ENCODE measurements at regions not wholly inside any gene's neighbourhood (a gene's known extent, or its start where the extent isn't known, plus 50 kb on each side); places are given as distances from the start of the nearest gene placed in this dataset.

DNA sequence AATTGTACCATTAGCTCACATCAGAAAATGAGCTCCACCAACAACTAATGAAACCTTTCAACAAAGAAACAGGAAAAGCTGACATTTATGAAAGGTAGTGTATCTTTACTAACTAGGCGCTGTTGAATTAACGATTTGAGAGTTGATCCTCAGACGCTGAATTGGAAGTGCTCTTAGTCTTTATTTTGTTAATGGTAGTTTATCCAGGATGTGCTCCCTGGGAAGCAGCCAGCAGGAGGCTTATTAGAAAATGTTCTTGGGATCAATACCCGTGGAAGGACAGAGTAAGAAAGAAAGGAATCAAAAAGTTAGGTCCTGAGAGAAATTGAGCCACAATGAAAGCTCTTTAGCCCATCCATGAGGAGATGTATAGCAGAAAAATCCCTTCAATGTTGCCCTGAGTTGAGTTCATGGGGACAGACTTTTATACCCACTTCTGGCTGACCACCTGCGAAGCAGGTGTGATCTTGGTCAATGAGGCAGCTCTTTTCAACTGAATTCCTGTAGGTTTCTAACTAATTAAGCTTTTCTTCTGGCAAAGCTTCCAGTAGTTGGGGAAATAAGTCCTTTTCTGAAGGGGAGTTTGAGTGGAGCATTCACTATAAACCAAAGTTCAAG is 492.6 kb upstream of the REG3G start:
- Histone ChIP-seq H3K27ac (ENCODE audit: low read depth, low read length) (no peak overlapping the region), H3K4me3 (ENCODE audit: low read length in 3 of 3) (no peak overlapping the region), H3K27me3 (ENCODE audit: control insufficient read depth in 3 of 3, insufficient read depth in 3 of 3, low read length in 3 of 3) (no peaks in the 10 kb centered on the region), H3K36me3 (ENCODE audit: control insufficient read depth in 3 of 3, insufficient read depth in 3 of 3, low read length in 3 of 3) (no peaks in the 10 kb centered on the region), H3K4me1 (ENCODE audit: control insufficient read depth in 3 of 3, insufficient read depth in 3 of 3, low read length in 3 of 3) (no peaks in the 10 kb centered on the region), H3K9ac (ENCODE audit: low read depth in 1 of 3, low read length in 3 of 3) (no peak overlapping the region), H3K9me3 (ENCODE audit: control insufficient read depth in 3 of 3, low read length in 3 of 3) (no peaks in the 10 kb centered on the region)

- no peaks in the 10 kb centered on the region for H3K27me3 ChIP-seq (ENCODE audit: control insufficient read depth in 3 of 3, insufficient read depth in 3 of 3, low read length in 3 of 3)
- H3K36me3 ChIP-seq (ENCODE audit: control insufficient read depth in 3 of 3, insufficient read depth in 3 of 3, low read length in 3 of 3): no peaks in the 10 kb centered on the region
- no peak overlapping the region for H3K9ac ChIP-seq (ENCODE audit: low read depth in 1 of 3, low read length in 3 of 3)
- no peak overlapping the region for H3K4me3 ChIP-seq (ENCODE audit: low read length in 3 of 3)
- no peak overlapping the region for H3K27ac ChIP-seq (ENCODE audit: low read depth, low read length)
- no peaks in the 10 kb centered on the region for H3K9me3 ChIP-seq (ENCODE audit: control insufficient read depth in 3 of 3, low read length in 3 of 3)
- no peaks in the 10 kb centered on the region for H3K4me1 ChIP-seq (ENCODE audit: control insufficient read depth in 3 of 3, insufficient read depth in 3 of 3, low read length in 3 of 3)
Measured at GRCh38 chr2:78535395-78535794, 490.1 kb upstream of the REG3G start.

DNA sequence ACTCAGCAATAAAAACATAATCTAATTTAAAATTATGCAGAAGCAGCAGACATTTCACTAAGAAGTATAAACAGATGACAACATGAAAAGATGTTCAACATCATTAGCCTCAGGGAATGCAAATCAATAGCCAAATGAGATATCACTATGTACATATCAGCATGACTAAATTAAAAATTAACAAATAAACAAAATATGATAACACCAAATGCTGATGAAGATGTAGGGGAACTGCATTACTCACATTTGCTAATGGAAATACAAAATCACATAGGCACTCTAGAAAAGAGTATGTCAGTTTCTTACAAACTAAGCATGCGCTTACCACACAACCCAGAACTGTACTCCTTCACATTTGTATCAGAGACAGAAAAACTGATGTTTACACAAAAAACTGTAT is 487.2 kb upstream of the REG3G start:
- Histone ChIP-seq H3K9me3 (ENCODE audit: control insufficient read depth in 3 of 3, low read length in 3 of 3) (no peaks in the 10 kb centered on the region), H3K9ac (ENCODE audit: low read depth in 1 of 3, low read length in 3 of 3) (no peak overlapping the region), H3K4me1 (ENCODE audit: control insufficient read depth in 3 of 3, insufficient read depth in 3 of 3, low read length in 3 of 3) (no peaks in the 10 kb centered on the region), H3K4me3 (ENCODE audit: low read length in 3 of 3) (no peak overlapping the region), H3K27me3 (ENCODE audit: control insufficient read depth in 3 of 3, insufficient read depth in 3 of 3, low read length in 3 of 3) (no peaks in the 10 kb centered on the region), H3K36me3 (ENCODE audit: control insufficient read depth in 3 of 3, insufficient read depth in 3 of 3, low read length in 3 of 3) (no peaks in the 10 kb centered on the region), H3K27ac (ENCODE audit: low read depth, low read length) (no peak overlapping the region)

GRCh38 chr2:78540255-78540654 is 485.2 kb upstream of the REG3G start:
- no peaks in the 10 kb centered on the region for H3K4me1 ChIP-seq (ENCODE audit: control insufficient read depth in 3 of 3, insufficient read depth in 3 of 3, low read length in 3 of 3)
- no peaks in the 10 kb centered on the region for H3K27me3 ChIP-seq (ENCODE audit: control insufficient read depth in 3 of 3, insufficient read depth in 3 of 3, low read length in 3 of 3)
- no peaks in the 10 kb centered on the region for H3K9me3 ChIP-seq (ENCODE audit: control insufficient read depth in 3 of 3, low read length in 3 of 3)
- no peaks in the 10 kb centered on the region for H3K36me3 ChIP-seq (ENCODE audit: control insufficient read depth in 3 of 3, insufficient read depth in 3 of 3, low read length in 3 of 3)
- no peak overlapping the region for H3K4me3 ChIP-seq (ENCODE audit: low read length in 3 of 3)
- no peak overlapping the region for H3K9ac ChIP-seq (ENCODE audit: low read depth in 1 of 3, low read length in 3 of 3)
- H3K27ac ChIP-seq (ENCODE audit: low read depth, low read length): no peak overlapping the region

DNA sequence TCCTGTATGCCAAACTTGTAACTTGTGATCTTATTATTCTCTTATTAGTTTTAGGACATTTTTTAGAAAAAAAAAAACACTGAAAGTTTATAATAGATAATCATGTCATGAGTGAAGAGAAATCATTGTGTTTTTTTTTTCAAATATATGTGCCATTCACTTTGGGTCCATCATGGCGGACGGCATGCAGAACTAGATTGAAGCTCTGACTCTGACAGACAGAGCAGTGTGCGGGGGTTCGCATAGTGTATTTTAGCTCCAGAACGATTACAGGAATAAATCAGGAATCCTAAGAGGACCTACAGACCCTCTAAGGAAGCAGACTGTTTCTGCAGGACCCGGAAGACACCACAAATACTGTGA is 484.4 kb upstream of the REG3G start:
- Histone ChIP-seq H3K4me3 (ENCODE audit: low read length in 3 of 3) (no peak overlapping the region), H3K4me1 (ENCODE audit: control insufficient read depth in 3 of 3, insufficient read depth in 3 of 3, low read length in 3 of 3) (no peaks in the 10 kb centered on the region), H3K27me3 (ENCODE audit: control insufficient read depth in 3 of 3, insufficient read depth in 3 of 3, low read length in 3 of 3) (no peaks in the 10 kb centered on the region), H3K36me3 (ENCODE audit: control insufficient read depth in 3 of 3, insufficient read depth in 3 of 3, low read length in 3 of 3) (no peaks in the 10 kb centered on the region), H3K9me3 (ENCODE audit: control insufficient read depth in 3 of 3, low read length in 3 of 3) (no peaks in the 10 kb centered on the region), H3K9ac (ENCODE audit: low read depth in 1 of 3, low read length in 3 of 3) (no peak overlapping the region), H3K27ac (ENCODE audit: low read depth, low read length) (no peak overlapping the region)

DNA sequence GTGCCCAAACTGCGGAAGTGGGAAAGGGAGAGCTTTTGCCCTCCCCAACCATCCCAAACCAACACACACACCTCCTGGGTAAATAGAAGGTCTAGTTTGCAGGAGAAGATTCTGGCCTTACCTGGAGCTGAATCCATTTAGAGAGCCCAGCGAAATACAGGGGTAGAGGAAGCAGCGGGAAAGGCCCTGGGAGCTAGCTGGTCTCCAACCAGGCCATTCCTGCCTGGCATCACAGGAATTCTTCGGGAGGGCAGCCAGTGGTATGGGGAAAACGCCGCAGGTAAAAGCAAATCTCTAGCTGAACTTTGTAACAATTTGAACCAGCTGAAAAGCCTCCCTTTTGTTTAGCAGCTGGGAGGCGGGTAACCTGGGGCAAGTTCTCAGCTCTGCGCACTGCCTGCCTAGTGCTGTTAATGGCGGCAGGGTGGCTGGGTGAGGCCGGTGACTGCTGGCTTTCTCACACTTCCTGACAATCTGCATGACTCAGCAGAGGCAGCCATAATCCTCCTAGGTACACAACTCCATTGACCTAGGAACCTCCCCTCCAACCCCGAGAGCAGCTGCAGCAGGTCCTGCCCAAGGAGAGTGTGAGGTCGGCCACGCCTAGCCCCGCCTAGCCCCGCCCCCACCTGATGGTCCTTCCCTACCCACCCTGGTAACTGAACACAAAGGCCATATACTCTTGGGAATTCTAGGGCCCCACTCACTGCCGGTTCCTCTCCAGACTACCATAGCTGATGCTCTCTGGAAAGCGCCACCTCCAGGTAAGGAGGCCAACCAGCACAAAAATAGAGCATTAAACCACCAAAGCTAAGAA is 483.8 kb upstream of the REG3G start:
- no peak overlapping the region for H3K4me3 ChIP-seq (ENCODE audit: low read length in 3 of 3)
- H3K27ac ChIP-seq (ENCODE audit: low read depth, low read length): no peak overlapping the region
- H3K27me3 ChIP-seq (ENCODE audit: control insufficient read depth in 3 of 3, insufficient read depth in 3 of 3, low read length in 3 of 3): no peaks in the 10 kb centered on the region
- H3K36me3 ChIP-seq (ENCODE audit: control insufficient read depth in 3 of 3, insufficient read depth in 3 of 3, low read length in 3 of 3): no peaks in the 10 kb centered on the region
- H3K9ac ChIP-seq (ENCODE audit: low read depth in 1 of 3, low read length in 3 of 3): no peak overlapping the region
- H3K9me3 ChIP-seq (ENCODE audit: control insufficient read depth in 3 of 3, low read length in 3 of 3): no peaks in the 10 kb centered on the region
- H3K4me1 ChIP-seq (ENCODE audit: control insufficient read depth in 3 of 3, insufficient read depth in 3 of 3, low read length in 3 of 3): no peaks in the 10 kb centered on the region

DNA sequence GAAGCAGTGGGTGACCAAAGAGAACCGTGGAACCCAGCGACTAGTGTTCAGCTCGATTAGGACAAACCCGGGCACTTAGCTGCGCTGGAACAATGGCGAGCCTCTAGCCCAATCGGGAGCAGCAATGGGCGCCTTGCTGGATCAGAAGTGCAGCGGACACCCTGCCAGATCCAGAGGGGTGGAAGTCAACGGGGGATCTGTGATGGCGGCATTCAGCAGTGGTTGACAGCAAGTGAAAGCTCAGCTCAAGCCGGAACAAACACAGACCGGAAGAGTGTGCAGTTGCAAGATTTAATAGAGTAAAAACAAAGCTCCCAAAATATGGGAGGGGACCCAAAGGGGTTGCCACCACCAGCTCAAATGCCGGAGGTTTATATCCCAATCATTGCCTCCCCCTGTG is 478.7 kb upstream of the REG3G start:
- Histone ChIP-seq H3K36me3 (ENCODE audit: control insufficient read depth in 3 of 3, insufficient read depth in 3 of 3, low read length in 3 of 3) (no peaks in the 10 kb centered on the region), H3K9ac (ENCODE audit: low read depth in 1 of 3, low read length in 3 of 3) (no peak overlapping the region), H3K4me1 (ENCODE audit: control insufficient read depth in 3 of 3, insufficient read depth in 3 of 3, low read length in 3 of 3) (no peaks in the 10 kb centered on the region), H3K27ac (ENCODE audit: low read depth, low read length) (no peak overlapping the region), H3K4me3 (ENCODE audit: low read length in 3 of 3) (no peak overlapping the region), H3K27me3 (ENCODE audit: control insufficient read depth in 3 of 3, insufficient read depth in 3 of 3, low read length in 3 of 3) (no peaks in the 10 kb centered on the region), H3K9me3 (ENCODE audit: control insufficient read depth in 3 of 3, low read length in 3 of 3) (no peaks in the 10 kb centered on the region)

- no peaks in the 10 kb centered on the region for H3K9me3 ChIP-seq (ENCODE audit: control insufficient read depth in 3 of 3, low read length in 3 of 3)
- H3K27me3 ChIP-seq (ENCODE audit: control insufficient read depth in 3 of 3, insufficient read depth in 3 of 3, low read length in 3 of 3): no peaks in the 10 kb centered on the region
- H3K27ac ChIP-seq (ENCODE audit: low read depth, low read length): no peak overlapping the region
- H3K4me3 ChIP-seq (ENCODE audit: low read length in 3 of 3): no peak overlapping the region
- no peak overlapping the region for H3K9ac ChIP-seq (ENCODE audit: low read depth in 1 of 3, low read length in 3 of 3)
- H3K4me1 ChIP-seq (ENCODE audit: control insufficient read depth in 3 of 3, insufficient read depth in 3 of 3, low read length in 3 of 3): no peaks in the 10 kb centered on the region
- H3K36me3 ChIP-seq (ENCODE audit: control insufficient read depth in 3 of 3, insufficient read depth in 3 of 3, low read length in 3 of 3): no peaks in the 10 kb centered on the region
Measured at GRCh38 chr2:78549766-78550165, 475.7 kb upstream of the REG3G start.

DNA sequence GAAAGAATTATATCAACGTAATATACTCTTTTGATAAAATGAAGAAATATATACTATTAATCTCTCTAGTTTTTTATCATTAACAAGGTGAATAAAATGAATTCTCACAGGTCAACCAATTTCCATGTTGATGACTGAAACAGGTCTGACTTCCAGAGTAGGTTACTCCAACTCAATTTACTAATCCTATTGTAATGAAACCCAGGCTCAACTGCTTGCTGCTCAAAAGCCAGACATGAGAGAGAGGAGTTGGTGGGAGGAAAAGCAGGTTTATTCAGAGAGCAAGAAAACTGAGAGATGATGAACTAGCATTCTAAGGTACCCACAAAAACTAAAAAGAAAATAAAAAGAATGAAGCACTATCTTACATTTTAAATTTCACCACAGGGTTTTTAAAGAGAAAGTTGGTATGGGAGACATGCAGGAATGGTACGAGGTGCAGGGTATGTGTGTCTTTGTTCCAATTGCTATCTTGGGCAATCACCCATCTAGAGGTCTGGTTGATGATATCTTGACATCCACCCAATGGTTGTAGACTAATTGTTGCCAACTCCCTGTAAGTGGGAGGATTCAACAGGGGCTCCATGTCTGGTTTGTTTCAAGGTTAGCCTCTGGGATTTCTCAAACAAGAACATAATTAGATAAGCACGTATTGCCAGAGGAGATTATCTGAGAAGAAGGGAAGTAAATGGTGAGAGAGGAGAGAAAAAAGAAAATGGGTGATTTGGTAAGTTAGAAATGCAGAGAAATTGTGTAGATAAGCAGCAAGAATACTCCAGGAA is 471.4 kb upstream of the REG3G start:
- Histone ChIP-seq H3K36me3 (ENCODE audit: control insufficient read depth in 3 of 3, insufficient read depth in 3 of 3, low read length in 3 of 3) (no peaks in the 10 kb centered on the region), H3K27me3 (ENCODE audit: control insufficient read depth in 3 of 3, insufficient read depth in 3 of 3, low read length in 3 of 3) (no peaks in the 10 kb centered on the region), H3K9me3 (ENCODE audit: control insufficient read depth in 3 of 3, low read length in 3 of 3) (no peaks in the 10 kb centered on the region), H3K27ac (ENCODE audit: low read depth, low read length) (no peak overlapping the region), H3K4me1 (ENCODE audit: control insufficient read depth in 3 of 3, insufficient read depth in 3 of 3, low read length in 3 of 3) (no peaks in the 10 kb centered on the region), H3K4me3 (ENCODE audit: low read length in 3 of 3) (no peak overlapping the region), H3K9ac (ENCODE audit: low read depth in 1 of 3, low read length in 3 of 3) (no peak overlapping the region)

GRCh38 chr2:78561876-78562275 is 463.6 kb upstream of the REG3G start:
- no peak overlapping the region for H3K27ac ChIP-seq (ENCODE audit: low read depth, low read length)

More at GRCh38 chr2:78561876-78562275, 463.6 kb upstream of the REG3G start:
- no peaks in the 10 kb centered on the region for H3K4me1 ChIP-seq (ENCODE audit: control insufficient read depth in 3 of 3, insufficient read depth in 3 of 3, low read length in 3 of 3)
- H3K9me3 ChIP-seq (ENCODE audit: control insufficient read depth in 3 of 3, low read length in 3 of 3): no peaks in the 10 kb centered on the region
- H3K36me3 ChIP-seq (ENCODE audit: control insufficient read depth in 3 of 3, insufficient read depth in 3 of 3, low read length in 3 of 3): no peaks in the 10 kb centered on the region
- no peak overlapping the region for H3K9ac ChIP-seq (ENCODE audit: low read depth in 1 of 3, low read length in 3 of 3)
- H3K27me3 ChIP-seq (ENCODE audit: control insufficient read depth in 3 of 3, insufficient read depth in 3 of 3, low read length in 3 of 3): no peaks in the 10 kb centered on the region
- no peak overlapping the region for H3K4me3 ChIP-seq (ENCODE audit: low read length in 3 of 3)
